GM21825 (cell line): ENCODE measurements at regions not wholly inside any gene's neighbourhood (a gene's known extent, or its start where the extent isn't known, plus 50 kb on each side); places are given as distances from the start of the nearest gene placed in this dataset.

Experiments used
- ATAC-seq: cut with Tn5 transposase; IDR thresholded peaks from one replicate; pipeline ENCODE4 v1.9.1; 2021; ENCODE audit warnings: mild to moderate bottlenecking, moderate library complexity; ENCODE audit not compliant: unreplicated experiment

DNA sequence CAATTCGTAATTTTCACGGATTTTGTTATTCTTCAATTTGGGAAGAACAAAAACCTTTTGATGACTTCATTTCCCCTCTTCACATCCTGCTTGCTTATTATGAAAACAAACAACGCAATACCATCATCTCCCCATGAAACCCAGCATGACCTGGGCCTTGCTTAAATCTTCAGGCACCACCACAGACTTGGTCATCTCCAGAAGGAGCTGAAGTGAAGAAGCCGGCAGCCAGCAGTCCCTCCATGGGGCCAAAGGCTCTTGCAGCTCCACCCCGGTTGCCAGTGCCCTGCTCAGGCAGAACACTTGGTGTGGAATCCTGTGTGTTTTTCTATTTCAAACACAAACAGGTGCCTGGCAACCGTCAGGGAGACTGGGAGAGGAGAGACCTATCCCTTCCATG lies 982.9 kb upstream of the TMEM132C start:
- ATAC-seq, result no peak

GRCh38 chr12:127284870-127285431 lies 982.0 kb upstream of the TMEM132C start:
- ATAC-seq, result no peak

DNA sequence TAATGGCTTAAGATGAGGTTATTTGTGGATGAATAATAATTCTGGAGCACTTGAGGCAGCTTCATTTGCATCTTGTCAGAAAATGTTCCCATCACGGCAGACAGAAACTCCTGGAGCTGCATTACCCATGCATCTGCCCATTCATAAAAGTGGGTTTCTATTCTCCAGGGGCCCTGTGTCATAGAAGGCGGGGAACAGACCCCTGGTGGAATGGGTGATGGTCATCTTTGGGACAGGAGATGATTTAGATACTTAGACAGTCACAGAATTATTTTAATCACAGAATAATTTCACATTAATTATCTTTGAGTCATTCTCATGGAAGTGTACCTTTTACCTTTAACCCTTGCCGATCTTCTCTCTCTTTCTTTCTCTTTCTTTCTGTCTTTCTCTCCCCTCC lies 980.7 kb upstream of the TMEM132C start:
- no peak for ATAC-seq

- ATAC-seq, result no peak
These were observed 979.7 kb upstream of the TMEM132C start for GRCh38 chr12:127287256-127287655.

DNA sequence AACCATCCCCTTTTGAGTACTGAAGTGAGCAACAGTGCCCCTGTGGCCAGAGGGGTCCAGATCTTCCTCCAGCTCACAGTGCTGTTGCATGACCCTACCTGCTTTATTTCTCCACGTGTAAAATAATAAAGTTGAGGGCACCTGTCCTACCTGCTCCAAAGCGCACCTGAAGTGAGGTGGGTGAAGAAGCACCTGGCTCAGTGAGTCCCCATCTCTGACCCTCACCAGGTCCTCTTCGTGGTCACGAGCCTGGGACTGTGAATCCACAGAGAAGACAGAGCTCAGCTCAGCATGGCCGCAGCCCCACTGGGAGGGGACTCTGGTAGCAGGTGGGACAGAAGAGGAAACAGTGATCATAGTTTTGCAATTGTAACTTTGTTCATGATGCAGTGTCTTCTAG lies 976.7 kb upstream of the TMEM132C start:
- ATAC-seq, result no peak

- no peak for ATAC-seq
These were observed 974.2 kb upstream of the TMEM132C start for GRCh38 chr12:127292736-127293135.

GRCh38 chr12:127293507-127294310 lies 973.3 kb upstream of the TMEM132C start:
- ATAC-seq, result no peak

GRCh38 chr12:127294651-127295210 lies 972.2 kb upstream of the TMEM132C start:
- no peak for ATAC-seq

DNA sequence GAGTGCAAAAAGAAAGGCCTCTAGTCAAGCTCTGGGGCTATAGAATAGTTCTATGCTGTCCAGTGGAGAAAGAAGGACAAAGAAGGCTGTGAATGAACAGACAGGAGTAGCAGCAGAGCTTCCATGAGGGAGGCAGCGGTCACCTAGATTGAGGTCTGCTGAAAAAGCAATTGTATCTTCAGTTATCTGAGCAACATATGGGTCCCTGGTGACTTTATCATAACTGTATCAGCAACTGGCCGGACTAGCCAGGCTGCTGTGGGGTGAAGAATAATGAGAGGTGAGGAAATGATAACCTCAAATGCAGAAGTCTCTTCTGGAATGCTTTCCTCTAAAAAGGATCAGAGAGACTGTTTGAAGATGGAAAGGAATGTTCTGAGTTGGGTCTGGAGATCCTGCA lies 971.3 kb upstream of the TMEM132C start:
- no peak for ATAC-seq

DNA sequence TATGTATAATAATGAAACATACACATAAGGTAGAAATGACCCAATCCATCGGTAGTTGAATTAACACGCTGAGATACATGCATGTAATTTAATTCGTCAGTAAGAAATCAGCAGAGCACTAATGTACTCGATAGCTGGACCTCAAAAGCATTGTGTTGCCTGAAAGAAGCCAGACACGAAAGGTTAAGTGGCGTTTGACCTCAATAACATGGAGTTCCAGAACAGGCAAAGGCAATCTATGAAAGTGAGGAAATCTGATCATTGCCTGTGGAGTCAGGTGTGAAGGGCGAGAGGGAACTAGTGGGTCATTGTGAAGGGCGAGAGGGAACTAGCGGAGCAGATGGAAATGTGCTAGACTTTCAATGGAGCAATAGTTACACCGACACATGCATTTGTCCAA lies 970.4 kb upstream of the TMEM132C start:
- ATAC-seq, result no peak

- no peak for ATAC-seq
These were observed 969.6 kb upstream of the TMEM132C start for GRCh38 chr12:127297327-127297726.

- no peak for ATAC-seq
These were observed 966.9 kb upstream of the TMEM132C start for GRCh38 chr12:127300075-127300474.

- ATAC-seq, result no peak
These were observed 966.2 kb upstream of the TMEM132C start for GRCh38 chr12:127300753-127301152.

DNA sequence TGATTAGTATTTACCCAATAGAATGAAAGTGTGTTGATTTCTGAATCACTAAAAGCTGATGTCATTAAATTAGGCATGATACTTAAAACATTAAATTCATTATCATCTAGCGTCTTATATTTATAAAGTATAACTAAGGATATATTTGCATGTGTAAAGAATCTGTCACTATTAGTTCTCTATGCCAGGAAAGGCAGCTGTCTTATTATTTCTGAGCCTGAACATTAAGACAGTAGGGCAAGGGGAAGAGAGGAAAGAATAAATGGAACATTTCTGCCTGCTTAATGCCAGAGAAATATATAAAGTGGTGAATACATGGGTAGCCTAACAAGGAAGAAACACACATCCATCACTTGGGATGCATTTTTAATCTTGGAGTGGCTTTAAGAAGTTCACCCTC lies 965.1 kb upstream of the TMEM132C start:
- ATAC-seq, result no peak

DNA sequence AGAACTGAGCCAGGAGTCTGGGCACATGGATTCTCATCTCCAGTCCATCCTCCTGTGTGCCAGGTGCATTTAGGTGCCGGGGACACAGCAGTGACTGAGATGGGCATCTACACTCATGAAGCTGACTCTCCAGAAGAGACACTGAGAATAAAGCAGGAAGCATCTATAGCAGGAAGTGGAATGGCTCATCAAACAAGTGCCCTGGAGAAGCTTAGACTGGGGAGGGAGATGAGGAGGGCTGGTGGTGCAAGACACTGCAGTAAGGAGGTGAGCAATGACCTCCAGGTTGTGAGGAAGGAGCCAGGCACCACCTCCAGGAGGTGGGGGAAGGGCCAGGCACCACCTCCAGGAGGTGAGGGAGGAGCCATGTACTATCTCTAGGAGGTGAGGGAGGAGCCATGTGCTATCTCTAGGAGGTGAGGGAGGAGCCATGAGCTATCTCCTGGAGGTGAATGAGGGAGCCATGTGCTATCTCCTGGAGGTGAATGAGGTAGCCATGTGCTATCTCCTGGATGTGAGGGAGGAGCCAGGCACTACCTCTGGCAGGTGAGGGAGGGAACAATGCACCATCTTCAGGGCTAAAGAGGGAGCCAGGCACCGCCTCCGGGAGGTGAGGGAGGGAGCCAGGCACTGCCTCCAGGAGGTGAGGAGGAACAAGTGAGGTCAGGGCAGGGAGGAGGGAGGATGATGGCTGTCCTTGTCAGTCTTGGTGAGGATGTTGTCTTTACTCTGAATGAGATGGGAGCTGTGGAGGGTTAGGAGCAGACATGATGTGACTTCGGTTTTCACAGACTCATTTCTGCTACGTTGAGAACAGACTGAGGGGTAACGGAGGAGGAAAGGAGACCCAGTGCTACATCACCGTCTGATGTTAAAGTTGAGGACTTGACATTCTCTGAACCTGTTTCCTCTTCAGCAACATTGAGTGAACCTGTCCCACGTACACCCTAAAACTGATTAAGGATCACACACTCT lies 961.9 kb upstream of the TMEM132C start:
- ATAC-seq, result no peak

GRCh38 chr12:127306604-127307215 lies 960.3 kb upstream of the TMEM132C start:
- ATAC-seq, result no peak

- ATAC-seq, result no peak
These were observed 959.4 kb upstream of the TMEM132C start for GRCh38 chr12:127307528-127307927.

DNA sequence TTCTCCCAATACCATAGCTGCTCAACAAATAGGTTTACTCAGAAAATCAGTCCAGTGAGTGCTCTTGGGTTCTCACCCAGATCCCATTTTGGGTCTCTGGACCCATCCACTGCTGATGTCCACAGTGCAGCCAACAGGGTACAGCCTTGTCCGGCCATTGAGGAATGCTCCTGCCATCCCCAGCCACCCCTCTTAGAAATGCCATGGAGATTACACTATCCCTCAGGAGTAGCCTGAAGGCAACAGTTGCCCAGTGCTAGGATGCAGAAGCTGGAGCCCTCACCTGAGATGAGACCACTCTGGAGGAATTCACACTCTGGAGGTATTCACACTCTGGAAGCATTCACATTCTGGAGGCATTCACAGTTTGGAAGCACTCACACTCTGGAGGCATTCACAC lies 958.8 kb upstream of the TMEM132C start:
- no peak for ATAC-seq

DNA sequence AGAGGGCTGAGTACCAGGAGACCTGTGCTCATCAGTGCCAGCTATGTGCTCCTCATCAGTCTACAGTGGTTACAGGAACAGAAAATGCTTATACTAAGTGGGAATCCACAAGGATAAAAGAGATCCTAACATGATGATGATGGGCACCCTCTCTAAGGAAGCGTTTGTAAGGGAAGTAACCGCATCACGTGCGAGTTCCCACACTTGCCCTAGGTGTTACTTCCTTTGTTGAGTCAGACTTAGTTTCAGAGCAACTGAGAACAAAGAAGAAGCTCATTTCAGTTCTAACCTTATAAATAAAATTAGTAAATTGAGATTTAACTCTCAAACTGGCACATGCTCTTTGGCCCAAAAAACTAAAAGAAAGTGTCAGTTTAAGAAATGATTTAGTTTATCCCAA lies 956.4 kb upstream of the TMEM132C start:
- ATAC-seq, result no peak

DNA sequence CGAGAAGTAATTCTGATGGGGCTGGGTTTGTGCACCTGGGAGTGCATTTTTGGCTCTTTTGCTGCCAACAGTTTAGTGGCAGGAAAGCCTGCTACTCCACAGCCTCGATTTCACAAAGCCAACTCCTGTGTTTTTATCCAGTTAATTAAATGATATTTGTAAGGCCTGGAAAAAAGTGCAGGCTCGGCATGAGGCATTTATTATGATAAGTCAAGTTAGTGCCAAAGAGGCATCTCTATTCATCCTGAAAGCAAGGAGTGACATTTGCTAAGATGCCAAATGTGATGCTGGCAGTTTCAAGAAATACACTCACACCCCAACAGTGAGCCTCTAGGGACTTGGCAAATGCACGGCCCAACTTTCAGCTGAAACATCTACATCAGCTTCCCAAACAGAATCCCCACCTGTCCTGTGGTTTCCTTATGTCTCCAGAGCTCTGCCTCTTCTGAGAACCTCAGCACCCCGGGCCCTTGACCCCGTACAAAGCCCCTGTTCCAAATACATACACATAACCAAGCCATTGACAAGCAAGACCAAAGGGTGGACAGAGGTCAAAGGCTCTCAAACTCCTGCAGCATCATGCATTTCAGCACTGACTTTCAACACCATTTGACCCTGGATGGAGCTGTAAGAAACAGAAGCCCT lies 955.1 kb upstream of the TMEM132C start:
- no peak for ATAC-seq
